ENCODE measurements at regions not wholly inside any gene's neighbourhood (a gene's known extent, or its start where the extent isn't known, plus 50 kb on each side); places are given as distances from the start of the nearest gene placed in this dataset.
A peak's percentile ranks its signal among the peaks of the same experiment; 100 is the strongest.

DNA sequence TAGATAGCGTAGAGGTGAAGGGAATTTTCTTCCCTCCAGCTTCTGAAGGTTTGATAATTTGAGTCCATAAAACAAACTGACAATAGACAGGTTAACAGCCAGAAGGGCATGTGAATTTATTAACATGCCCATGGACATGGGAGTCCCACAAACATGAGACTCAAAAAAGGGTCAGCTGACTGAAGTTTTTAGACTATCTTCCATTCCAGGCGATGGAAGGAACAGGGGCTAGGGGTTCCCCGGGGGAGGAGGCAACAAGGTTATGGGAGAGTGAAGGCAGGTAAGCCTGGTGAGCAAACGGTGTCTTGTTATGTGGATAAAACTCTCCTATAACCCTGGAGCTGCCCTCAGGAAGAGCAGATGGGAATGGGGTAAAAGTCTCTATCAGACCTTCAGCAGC lies 81.5 kb upstream of the SORBS2 start:
- no peak for DNase-seq (ENCODE audit: low read depth in 2 of 2)

DNA sequence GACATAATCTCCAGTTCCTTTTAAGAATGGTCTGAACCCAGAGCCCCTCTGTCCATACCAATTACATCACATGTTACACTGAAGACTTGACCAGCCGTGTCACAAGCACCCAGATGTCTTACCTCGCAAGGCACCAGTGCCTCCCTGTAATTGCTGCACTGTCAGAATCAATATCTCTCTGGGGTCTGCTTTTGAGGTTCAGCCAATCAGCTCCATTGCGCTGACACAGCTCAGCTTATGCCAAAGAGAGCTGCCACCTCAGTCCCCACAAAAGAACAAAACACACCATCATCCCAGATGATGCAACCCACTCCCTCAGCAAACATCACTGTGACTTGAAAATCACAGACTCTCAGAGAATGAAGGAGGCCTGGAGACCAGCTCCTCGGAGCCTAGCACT lies 82.5 kb upstream of the SORBS2 start:
- DNase-seq (ENCODE audit: low read depth in 2 of 2): no peak

DNA sequence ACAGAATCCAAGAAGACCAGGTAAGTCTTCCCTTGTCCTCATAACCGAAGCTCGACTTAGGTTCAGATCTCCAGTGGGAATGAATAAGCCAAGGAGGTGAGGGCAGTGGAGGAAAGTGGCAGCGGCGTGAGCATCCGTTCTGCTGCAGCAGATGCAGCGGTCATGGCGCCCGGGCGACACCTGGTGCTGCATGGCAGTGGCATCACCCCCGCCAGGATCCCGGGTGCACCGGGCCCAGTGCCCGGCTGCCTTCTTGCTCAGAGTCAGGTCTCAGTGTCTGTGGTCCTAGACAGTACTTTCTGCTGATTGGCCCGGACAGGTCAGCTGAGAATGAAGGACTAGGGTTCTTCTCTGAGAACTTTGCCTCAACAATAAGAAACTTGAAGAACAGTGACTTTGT lies 83.4 kb upstream of the SORBS2 start:
- no peak for DNase-seq (ENCODE audit: low read depth in 2 of 2)

DNA sequence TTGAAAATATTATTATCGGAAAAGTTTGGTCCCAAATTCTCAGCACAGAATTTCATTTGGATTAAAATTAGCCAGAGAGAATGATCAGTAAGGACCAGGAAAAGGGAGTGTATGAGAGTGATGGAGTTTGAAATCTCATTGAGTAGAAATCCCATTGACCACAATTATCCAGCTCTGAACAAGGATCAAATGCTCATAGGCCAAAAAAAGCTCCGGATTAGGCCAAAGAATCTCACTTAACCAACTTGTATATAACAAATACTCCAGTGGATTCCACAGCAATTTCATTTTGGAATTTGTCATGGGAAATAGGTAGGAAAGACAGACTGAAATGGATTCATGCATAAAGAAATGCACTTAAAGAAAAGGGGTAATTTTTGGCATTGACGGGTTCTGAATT lies 83.9 kb upstream of the SORBS2 start:
- no peak for DNase-seq (ENCODE audit: low read depth in 2 of 2)

DNA sequence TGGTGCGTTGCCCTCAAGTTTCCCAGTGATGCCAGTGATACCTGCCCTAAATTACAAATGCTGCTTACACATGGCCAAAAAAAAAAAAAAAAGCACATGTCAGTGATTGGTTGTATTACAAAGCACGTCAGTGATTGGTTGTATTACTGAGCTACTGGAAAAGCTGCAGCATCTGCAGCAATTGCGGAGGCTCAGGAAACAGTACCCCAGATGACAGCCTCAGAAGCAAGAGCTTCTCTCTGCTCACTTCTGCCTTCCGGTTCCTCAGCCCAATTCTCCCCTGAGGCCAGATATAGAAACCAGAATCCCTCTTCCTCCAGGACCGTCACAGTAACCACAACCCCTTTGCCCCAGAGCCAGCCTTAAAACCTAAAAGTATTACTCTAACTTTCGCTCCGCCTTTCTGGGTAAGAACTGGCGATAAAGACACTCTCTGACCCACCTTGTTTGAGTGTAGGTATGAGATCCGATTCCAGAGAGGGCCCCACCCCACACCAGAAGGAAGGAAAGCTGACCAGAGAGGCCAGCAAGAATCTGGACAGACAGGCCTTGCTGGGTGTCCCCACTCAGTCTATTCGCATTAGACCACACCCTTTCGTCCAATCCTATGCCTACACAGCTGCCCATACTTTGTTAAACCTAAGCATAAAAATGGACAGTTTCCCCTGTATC lies 85.0 kb upstream of the SORBS2 start:
- DNase-seq (ENCODE audit: low read depth in 2 of 2): no peak

DNA sequence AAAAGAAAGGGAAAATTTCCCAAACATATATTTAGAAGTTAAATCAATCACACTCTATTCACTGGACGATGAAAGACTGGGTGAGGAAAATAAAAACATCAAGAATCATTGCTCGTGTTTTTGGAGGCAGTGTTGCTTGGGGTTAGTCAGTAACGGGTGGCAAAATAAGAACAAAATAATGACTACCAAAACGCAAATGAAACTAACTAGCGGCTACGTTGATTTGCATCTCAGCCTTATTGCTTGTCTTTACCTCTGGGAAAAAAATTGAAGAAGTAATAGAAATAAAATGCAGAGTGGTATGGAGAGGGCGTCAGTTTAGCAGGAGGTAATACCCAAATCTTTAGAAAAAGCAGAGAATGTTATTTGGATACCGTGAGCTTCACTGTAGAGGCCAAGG lies 86.4 kb upstream of the SORBS2 start:
- DNase-seq (ENCODE audit: low read depth in 2 of 2): no peak

DNA sequence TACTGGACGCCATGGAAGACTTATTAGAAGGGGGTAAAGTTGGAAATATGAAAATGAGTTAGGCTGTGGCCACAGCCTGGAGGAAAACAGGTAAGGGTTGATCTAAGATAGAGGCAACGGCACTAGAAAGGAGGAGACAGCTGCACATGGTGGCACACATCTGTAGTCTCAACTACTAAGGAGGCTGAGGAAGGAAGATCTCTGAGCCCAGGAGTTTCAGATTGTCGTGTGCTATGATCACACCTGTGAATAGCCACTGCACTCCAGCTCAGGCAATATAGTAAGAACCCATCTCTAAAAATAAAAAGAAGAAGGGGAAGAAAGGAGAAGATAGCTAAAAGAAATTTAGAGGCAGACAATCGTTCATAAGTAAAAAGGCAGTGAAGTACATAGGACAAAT lies 87.8 kb upstream of the SORBS2 start:
- no peak for DNase-seq (ENCODE audit: low read depth in 2 of 2)

DNA sequence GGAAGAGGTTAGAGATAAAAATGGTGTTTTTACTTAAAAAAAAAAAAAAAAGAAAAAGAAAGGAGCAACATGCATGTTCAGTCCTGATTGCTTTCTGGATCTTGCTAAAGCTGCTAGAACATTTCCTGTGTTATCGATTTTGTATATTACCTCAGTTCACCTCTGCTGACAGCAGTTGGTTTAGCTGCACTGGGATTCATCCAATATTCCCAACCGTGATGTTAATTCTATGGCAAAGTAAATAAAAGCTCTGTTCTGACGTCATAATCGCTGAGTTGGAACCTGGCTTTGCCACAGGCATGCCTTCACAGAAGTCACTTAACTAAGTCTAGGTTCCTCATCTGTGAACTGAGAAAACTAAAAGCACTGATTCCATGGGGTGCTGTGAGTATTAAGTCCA lies 90.7 kb upstream of the SORBS2 start:
- no peak for DNase-seq (ENCODE audit: low read depth in 2 of 2)

DNA sequence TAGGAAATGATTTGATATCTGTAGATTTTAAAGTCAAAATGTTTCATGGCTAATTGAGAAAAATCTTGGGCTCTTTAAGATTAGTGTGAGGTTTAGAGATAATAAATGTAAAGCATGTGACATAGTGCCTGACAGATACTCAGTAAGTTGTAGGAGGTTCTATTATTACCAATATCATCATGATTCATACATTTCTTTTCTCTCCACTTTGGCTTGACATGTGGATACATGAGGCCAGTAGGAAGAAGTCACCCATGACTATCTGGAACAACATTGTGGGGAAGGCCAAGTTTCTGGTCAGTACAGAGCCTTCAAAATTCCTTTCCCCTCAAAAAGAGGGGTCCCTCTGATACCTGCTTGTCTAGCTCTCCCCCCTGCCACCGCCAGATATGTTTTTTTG lies 91.2 kb upstream of the SORBS2 start:
- no peak for DNase-seq (ENCODE audit: low read depth in 2 of 2)

DNA sequence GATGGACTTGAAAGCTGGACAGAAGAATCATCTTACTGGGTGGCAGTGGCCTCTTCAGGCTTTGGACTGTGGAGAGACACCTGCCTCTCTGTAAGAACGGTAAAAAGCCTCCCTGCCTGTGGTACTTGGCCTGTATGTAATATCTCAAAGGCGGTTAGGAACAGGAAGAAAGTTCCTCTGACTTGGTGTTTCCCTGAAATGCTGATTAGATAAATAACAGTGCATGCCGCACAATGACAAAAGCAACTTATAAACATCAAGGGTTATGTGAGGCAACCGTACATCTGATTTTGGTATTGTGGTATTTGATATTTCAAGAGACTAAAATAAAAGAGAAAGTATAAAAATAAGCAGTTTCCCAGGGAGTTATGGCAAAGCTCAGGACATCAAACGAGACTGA lies 92.4 kb upstream of the SORBS2 start:
- no peak for DNase-seq (ENCODE audit: low read depth in 2 of 2)

DNA sequence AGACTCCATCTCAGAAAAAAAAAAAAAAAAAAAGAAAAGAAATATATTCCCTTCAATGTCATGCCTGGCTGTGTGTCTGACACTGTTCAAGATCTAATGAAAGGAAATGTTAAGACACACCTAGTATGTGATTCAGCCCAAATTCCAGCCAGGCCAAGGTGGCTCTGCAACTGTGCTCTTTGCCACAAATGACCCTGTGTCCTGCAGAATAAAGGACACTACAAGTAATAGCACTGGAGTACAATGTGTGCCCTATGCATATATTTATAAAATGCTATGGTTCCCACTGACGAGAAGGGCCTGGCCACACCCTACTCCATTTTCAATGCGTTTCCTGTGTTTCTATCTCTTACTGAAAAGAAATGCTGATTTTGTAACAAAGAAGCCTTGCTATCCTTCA lies 98.0 kb upstream of the SORBS2 start:
- no peak for DNase-seq (ENCODE audit: low read depth in 2 of 2)

DNA sequence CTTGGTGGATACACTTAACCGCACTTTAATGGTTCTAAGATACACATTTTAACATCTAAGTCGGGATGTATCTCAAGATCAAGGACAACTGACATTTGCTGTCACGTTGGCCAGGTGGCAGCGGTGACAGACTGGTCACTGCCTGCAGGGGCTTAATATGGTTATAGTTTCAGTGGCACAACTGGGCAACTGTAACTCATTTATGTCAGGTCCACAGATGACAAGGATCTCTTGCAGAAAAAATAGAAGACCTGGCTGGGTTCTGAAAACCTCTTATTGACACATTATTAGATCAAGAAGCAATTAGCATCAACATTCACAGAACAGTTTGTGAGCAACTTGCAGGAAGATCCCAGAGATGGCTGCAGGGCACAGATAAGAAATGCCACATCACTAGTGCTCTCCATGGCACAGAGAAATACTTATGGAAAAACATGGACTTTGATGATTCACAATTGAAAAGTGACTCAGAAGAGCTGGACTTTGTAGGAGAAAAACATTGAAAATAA lies 99.6 kb upstream of the SORBS2 start:
- no peak for DNase-seq (ENCODE audit: low read depth in 2 of 2)

DNA sequence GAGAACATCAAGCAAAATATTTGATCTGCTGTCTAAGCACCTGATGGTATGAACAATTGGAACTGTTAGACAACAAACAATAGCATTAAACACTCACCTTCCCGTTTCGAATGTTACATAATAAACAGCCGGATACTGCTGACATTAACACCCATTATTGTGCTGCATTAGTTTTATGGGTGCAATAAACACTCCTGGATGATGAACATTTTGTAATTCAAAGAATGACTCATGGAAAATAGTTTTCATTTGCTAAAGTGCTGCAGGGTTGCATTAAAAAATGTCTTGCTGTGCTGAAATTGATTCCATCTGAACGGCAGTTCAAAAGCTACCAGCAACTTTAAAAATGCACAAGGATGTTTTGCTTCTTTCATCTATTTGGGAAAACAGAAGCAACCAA lies 100.8 kb upstream of the SORBS2 start:
- DNase-seq (ENCODE audit: low read depth in 2 of 2): peak; percentile 53 to 57

DNA sequence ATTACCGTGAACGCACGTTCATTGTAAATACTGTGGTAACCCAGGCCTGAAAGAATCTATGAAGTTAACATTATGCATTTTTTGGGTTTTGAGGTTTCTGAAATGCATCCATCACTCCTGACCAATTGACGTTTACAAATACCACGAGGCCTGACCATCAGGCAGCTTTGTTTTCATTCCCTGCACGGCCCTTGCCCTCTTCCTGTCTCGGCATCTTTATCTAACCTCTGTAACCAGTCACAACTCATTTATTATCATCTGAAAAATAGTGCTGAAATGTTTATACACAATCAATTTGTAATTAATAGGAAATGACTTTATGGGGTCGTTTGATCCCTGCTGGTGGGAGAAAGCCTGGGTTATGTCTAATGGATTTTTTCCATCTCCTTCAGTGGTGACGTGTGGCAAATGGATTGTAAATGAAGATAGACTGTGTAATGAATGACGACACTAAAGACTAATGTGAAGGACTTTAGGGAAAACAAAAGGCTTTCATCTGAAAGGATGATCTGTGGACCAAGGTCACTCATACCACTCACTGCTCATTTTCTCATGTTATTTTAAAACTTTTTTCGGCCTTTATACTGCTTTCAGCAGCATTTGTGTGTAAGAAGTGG lies 102.7 kb upstream of the SORBS2 start:
- DNase-seq (ENCODE audit: low read depth in 2 of 2): peak; percentile 66 to 72

DNA sequence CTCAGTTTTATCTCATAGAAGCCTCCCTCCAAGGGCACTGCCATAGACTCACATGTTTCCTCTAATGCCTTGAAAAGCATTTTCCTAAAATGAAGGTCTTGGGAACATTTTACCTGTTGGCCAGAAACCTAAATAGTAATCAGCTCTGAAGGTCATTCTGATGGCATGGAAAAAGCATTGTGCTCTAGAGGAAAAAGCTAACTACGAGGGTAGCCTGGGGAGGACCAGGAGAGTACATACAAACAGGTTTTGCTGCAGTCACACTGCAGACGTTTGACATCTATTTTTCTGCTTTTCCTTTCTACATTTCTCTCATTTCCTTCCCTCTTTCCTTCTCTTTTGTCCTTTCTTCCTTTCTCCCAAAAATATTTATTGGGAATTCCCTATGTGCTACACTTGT lies 103.3 kb upstream of the SORBS2 start:
- no peak for DNase-seq (ENCODE audit: low read depth in 2 of 2)

DNA sequence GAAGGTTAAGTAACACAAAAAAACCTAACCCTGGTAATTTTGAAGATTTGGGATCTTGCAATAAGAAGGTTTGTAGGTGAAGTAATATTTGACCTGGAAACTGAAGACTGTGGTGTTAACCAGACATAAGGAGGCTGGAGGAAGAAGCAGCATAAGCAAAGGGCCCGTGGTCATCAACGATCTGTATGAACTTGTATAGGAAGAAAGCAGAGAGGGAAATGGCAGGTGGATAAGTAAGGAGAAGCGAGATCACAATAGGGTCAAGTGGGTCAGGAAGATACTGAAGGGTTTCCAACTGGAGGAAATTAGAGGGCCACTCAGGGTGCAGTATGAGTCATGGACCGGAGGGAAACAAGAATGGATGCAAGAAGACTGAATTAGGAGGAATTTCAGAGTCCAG lies 103.8 kb upstream of the SORBS2 start:
- DNase-seq (ENCODE audit: low read depth in 2 of 2): no peak

DNA sequence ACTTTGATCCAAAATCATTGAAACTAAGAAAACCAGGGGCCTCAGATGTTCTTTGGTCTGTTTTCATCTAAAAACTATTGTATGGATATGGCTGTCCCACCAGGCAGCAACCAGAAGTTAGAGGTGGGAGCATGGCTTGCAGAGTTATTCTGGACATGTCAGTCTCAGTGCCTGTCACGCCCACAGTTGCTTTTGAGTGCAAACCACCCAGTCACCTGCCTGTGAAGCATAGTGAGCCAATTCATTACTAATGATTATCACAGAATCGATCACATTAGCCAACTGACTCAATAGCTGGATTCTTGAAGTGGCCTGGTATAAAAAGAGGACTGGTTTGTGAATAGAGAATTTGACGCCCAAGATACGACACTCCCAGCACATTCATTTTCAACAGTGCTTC lies 104.2 kb upstream of the SORBS2 start:
- no peak for DNase-seq (ENCODE audit: low read depth in 2 of 2)

DNA sequence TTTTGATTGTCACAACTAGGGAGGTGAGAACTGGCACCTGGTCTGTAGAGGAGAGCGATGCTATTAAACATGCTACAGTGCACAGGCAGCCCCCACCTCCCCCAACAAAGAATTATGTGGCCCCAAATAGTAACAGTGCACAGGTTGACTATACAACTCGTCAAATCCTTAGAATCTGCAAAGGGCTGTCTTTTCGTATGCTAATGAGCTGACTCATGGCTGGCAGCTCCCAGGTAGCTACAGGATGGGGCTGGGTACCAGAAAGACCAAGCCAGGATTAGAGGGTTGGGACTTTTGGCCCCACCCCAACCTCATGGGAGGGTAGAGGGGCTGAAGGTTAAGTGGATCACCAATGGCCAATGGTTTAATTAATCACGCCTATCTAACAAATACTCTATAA lies 104.7 kb upstream of the SORBS2 start:
- no peak for DNase-seq (ENCODE audit: low read depth in 2 of 2)

DNA sequence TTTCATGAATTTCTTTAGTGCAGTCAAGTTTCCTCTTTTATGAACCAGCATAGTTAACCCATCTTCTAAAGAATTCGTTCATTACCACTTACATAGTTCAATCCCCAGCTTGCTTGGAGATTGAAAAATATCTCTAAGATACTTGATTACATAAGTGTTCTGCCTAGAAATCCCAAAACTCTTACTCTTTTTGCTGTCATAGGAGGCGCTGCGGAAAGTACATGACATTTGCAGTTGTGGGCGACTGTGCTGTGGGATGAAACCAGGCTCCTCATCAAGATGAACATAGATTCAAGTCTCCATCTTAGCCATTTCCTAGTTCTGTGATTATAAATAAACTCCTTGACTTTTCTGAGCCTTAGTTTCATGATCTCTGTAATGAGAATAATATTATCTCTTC lies 107.1 kb upstream of the SORBS2 start:
- no peak for DNase-seq (ENCODE audit: low read depth in 2 of 2)

DNA sequence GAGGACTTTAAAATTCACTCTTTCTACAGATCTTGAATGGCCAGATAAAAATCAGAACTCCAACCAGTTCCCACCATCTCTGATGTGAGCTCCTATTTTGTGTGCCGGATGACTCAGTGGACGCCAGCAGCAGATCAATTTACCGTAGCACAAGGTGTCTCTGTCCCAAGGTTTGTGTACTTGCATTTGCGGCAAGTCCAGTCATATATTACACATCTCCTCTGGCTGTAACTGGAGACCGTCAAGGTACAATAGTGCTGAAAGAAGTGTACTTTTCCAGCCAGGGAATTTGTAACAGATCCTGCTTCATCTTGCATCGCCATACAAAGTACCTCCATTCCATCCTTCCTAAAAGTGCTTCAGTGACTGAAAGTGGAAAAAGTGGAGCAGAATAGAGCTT lies 108.2 kb upstream of the SORBS2 start:
- DNase-seq (ENCODE audit: low read depth in 2 of 2): no peak

DNA sequence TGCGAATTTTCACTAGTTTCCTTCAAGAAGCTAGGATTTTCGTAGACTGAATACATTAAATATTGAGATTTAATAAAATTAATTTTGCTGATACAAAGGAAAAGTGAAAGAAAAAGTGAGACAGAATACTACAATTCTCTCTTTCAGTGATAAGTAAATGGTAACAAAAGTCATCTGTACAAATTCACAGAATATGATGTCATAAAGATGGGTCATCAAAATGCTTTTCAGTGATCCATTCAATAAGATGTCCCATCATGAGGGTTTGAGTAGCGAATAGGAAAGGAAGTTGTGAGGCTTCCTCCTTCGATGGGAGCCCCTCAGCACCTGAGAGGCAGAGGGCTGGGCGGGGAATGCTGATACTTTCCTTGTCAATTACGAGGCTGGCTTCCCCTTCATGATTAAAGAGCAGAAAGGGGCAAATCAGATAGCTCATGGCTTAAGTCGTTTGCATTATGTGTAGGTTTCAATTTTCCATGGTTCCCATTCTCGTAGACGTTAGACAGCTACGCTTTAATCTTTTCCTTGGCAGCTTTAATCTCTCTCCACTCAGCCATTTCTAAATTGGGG lies 108.8 kb upstream of the SORBS2 start:
- no peak for DNase-seq (ENCODE audit: low read depth in 2 of 2)

DNA sequence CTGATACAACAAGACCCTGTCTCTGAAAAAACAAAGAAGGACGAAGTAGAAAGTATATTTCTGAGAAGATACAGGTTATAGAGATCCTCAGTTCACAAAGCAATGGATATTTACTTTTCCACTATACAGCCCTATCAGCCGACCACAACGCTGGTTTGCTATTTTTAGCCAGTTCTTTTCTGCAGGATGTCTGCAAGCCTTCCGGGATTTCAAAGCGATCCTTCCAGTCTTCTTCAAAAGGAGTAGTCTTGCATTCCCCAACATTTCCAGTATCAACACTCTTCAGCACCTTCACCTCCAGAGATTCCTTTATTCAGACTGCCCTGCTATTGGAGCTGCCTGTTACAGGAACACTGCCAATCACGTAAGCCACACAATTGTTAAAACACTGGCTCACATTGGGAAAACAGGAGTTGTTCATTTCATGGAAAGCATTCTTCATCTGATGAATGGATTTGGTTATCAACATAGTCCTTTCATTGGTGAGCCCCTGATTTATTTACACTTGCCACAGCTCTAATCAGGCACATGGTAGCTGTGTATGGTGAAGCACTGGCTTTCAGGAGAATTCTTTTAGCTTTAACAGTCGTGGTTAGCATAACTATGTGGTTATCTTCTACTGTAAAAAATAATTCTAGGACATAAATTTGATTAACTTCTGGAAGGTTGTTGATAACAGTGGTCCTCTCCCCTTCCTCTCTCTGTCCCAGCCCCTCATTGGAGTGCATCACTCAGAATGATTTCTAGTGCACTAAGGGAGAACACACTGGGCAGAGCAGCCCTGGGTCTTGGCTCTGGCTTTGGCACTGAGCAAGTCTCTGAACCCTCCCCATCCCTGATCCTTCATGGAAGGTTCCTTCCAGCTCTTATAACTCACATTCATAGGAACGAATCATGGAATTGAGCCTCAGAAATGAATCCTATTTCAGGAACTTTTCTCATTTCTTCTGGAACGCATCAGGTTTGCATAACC lies 109.9 kb upstream of the SORBS2 start:
- peak in 1 of 2 experiments; percentile 25 for DNase-seq (ENCODE audit: low read depth in 2 of 2)
